Immature natural killer cell (primary cell): ENCODE measurements at regions not wholly inside any gene's neighbourhood (a gene's known extent, or its start where the extent isn't known, plus 50 kb on each side); places are given as distances from the start of the nearest gene placed in this dataset.

ENCODE experiments used
- DNase-seq, 3 donors: peaks; one replicate each; pipeline ENCODE4 v3.0.0; 2022; ENCODE audit warnings: mixed read lengths in 1 of 3
- H3K27ac Mint-ChIP-seq, 6 donors: one replicate each; pipeline ENCODE4 v1.8.0; 2020; ENCODE audit warnings: mixed read lengths in 6 of 6, mild to moderate bottlenecking in 5 of 6, inconsistent platforms in 4 of 6, moderate library complexity in 3 of 6
- H3K27me3 Mint-ChIP-seq, 3 donors: one replicate each; pipeline ENCODE4 v1.8.0; 2020 to 2021; ENCODE audit warnings: low read depth in 3 of 3, mild to moderate bottlenecking in 3 of 3, mixed read lengths in 3 of 3, moderate library complexity in 3 of 3, inconsistent platforms in 1 of 3
- H3K36me3 Mint-ChIP-seq, 3 donors: one replicate each; pipeline ENCODE4 v1.8.0; 2020; ENCODE audit warnings: mixed read lengths in 3 of 3, inconsistent platforms in 2 of 3, mild to moderate bottlenecking in 2 of 3
- H3K4me1 Mint-ChIP-seq, 2 donors: one replicate each; pipeline ENCODE4 v1.8.0; 2020; ENCODE audit warnings: inconsistent platforms in 2 of 2, mild to moderate bottlenecking in 2 of 2, mixed read lengths in 2 of 2, moderate library complexity in 1 of 2
- H3K4me3 Mint-ChIP-seq, 5 donors: one replicate each; pipeline ENCODE4 v1.8.0; 2020; ENCODE audit warnings: mild to moderate bottlenecking in 5 of 5, mixed read lengths in 5 of 5, inconsistent platforms in 3 of 5, moderate library complexity in 3 of 5
- H3K9me3 Mint-ChIP-seq, 6 donors: one replicate each; pipeline ENCODE4 v1.8.0; 2020; ENCODE audit warnings: mild to moderate bottlenecking in 6 of 6, mixed read lengths in 6 of 6, inconsistent platforms in 4 of 6, moderate library complexity in 3 of 6

DNA sequence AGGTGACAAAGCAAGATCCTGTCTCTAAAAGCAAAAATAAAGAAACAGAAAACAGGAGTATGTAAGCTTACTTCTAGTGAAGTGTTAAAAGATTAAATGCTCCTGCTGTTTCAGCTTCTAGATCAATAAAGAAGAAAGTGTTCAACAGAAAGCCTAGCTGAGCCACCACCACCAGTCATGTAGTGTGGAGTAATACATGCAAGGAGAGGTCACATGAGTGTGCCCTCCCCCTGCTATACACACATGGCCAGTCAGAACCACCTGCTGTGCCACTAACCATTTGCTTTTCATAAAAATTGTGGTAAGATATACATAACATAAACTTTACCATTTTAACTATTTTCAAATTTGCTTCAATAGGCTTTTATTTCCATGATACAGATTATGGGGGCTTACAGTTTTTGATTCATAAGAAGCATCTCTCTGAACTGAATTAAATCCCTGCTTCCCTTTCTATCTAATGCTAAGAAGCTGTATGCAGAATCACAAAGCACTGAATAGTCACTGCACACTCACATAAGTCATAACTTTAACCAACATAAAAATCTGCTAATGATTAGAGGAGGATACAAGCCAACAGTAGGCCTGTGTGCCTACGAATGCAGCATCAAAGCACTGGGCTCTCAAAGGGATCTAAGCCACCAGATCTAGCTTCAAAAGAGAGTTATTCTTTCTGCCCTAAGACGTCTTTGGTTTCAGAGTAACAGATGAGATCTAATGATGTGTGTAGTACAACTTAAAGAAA, 515.5 kb downstream of the C12orf50 start:
- Mint-ChIP-seq H3K36me3 (no peaks in the 10 kb centered on the region), H3K27ac (no peak overlapping the region), H3K27me3 (no peaks in the 10 kb centered on the region), H3K4me1 (no peaks in the 10 kb centered on the region), H3K9me3 (peaks cover 5 to 42% (median 11%) of the 10 kb centered on the region in 6 donors), H3K4me3 (no peak overlapping the region)
- DNase-seq: no peak

DNA sequence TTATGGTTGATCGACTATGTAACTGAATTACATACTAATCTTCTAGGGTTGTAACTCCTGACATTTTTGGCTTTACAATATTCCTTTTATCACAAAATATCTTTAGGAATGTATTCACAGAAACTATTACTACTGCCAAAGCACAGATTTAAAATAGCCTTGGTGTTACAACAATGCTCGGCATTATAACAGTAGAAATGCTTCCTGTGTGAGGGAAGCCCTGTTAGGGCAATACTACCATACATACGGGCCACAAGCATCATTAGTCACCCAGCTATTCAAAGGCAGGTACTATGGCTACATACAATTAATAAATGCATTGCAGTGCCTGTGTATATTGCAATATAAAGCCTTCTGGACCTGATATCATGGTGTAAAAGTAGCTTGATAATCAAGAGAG, 517.8 kb downstream of the C12orf50 start:
- peaks cover 5 to 52% (median 14%) of the 10 kb centered on the region in 6 donors for H3K9me3 Mint-ChIP-seq
- H3K27me3 Mint-ChIP-seq: no peaks in the 10 kb centered on the region
- H3K36me3 Mint-ChIP-seq: no peaks in the 10 kb centered on the region
- no peak overlapping the region for H3K27ac Mint-ChIP-seq
- DNase-seq: no peak
- no peaks in the 10 kb centered on the region for H3K4me1 Mint-ChIP-seq
- H3K4me3 Mint-ChIP-seq: no peak overlapping the region

DNA sequence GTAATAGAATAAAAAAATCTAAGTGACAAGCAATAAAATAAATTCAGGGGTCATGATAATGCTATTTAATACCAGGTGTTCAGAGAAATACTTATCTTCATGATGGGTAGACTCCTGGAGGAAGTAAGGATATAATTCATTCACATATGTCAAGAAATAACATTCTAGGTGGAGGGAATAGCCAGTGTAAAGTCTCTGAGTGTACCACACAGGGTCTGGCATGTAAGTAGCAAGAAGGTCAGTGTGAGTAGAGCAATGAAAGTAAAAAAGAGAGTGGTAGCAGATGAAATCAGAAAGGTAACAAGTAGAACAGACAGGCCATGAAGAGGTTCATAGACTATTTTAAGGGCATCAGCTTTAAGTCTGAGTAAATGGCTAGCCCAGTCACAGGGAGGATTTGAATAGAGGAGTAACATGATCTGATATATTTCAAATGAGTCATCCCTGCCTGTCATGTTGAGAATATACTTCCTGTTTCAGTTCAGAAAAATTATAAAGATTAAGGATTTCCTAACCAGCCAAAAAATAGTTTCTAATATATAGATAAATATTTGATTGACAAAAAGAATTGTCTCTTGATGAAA, 519.9 kb downstream of the C12orf50 start:
- Mint-ChIP-seq H3K36me3 (no peaks in the 10 kb centered on the region), H3K4me1 (no peaks in the 10 kb centered on the region), H3K27me3 (no peaks in the 10 kb centered on the region), H3K9me3 (peaks cover 9 to 47% (median 17%) of the 10 kb centered on the region in 6 donors), H3K4me3 (no peak overlapping the region), H3K27ac (no peak overlapping the region)
- DNase-seq: no peak

DNA sequence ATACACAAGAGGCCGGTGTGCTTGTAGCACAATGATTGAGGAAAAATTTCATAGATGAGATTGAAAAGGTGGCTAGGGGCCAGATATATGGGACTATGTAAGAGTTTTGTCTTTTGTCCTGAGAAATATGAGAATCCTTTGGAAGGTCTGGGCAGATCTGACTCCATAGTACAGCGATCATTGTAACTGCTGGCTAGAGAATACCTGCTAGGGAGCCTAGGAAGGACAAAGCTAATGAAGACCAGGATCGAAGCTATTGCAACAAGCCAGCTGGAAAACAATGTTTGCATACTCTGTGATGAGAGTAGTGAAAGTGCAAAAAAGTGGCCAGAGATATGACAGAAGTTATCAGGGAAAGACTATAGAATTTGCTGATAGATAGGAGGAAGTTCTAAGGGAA, 537.6 kb downstream of the C12orf50 start:
- H3K4me3 Mint-ChIP-seq: no peak overlapping the region
- no peaks in the 10 kb centered on the region for H3K36me3 Mint-ChIP-seq
- H3K27ac Mint-ChIP-seq: no peak overlapping the region
- no peaks in the 10 kb centered on the region for H3K27me3 Mint-ChIP-seq
- no peaks in the 10 kb centered on the region for H3K4me1 Mint-ChIP-seq
- DNase-seq: no peak
- peaks cover 0 to 17% (median 10%) of the 10 kb centered on the region in 6 donors for H3K9me3 Mint-ChIP-seq

DNA sequence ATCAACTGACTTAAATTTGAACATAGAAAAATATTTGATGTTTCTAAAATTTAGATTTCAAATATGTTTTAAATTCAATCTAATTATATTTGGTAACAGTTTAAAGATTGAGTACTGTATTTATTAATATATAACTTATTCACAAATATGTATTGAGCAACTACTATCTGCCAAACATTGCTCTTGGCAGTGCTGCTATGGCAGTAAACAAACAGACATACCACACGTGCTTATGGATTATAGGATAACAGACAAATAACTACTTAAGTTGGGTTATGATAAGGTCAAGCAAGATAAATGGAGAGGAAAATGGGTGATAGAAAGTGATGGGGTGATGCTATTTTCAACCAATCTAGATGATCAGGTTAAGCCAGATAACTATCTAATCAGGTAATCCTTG, 538.1 kb downstream of the C12orf50 start:
- no peaks in the 10 kb centered on the region for H3K36me3 Mint-ChIP-seq
- no peaks in the 10 kb centered on the region for H3K4me1 Mint-ChIP-seq
- H3K4me3 Mint-ChIP-seq: no peak overlapping the region
- peaks cover 0 to 17% (median 10%) of the 10 kb centered on the region in 6 donors for H3K9me3 Mint-ChIP-seq
- no peak overlapping the region for H3K27ac Mint-ChIP-seq
- no peak for DNase-seq
- H3K27me3 Mint-ChIP-seq: no peaks in the 10 kb centered on the region

DNA sequence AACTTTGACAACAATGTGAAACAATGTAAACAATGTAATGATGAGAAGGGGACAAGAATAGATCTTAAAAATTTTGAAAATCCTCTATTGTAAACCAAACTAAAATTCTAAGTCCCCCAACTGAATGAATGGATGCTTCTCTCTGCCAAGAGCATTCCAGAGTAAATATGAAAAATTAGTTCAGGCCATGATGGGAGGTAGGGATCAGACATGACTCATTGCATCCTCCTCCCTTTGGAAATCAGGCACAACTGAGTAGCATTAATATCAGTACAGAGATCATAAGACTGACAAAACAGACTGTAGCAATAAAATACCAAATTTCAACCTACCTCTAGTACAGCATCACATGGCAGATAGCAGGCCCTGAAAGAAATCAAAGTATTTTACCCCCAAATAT, 559.9 kb downstream of the C12orf50 start:
- Mint-ChIP-seq H3K27ac (no peak overlapping the region), H3K9me3 (peaks cover 2 to 41% (median 12%) of the 10 kb centered on the region in 6 donors), H3K4me3 (no peak overlapping the region), H3K27me3 (peaks cover 0 to 1% (median 0%) of the 10 kb centered on the region in 3 donors), H3K4me1 (no peaks in the 10 kb centered on the region), H3K36me3 (peaks cover 0 to 4% (median 0%) of the 10 kb centered on the region in 3 donors)
- no peak for DNase-seq

DNA sequence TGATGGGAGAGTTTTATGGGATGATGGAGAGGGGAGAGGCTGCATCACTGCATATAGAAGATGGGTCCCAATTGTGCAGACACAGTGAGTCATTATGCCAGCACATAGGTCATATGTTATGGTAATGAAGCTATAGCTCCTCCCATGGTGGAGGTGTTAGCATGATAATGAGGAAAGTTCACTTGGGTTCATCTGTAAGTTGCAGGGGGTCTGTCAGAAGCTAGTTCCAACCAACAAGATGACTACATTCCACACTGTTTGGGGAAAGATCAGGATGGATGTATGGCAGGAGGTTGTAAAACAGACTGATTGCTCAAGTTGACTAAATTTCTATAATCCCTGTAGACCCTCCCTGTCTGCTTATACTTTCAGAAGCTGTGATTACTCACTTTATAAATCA, 561.3 kb downstream of the C12orf50 start:
- no peak for DNase-seq
- H3K4me1 Mint-ChIP-seq: no peaks in the 10 kb centered on the region
- peaks cover 0 to 4% (median 0%) of the 10 kb centered on the region in 3 donors for H3K36me3 Mint-ChIP-seq
- H3K27me3 Mint-ChIP-seq: no peaks in the 10 kb centered on the region
- no peak overlapping the region for H3K27ac Mint-ChIP-seq
- no peak overlapping the region for H3K4me3 Mint-ChIP-seq
- H3K9me3 Mint-ChIP-seq: peaks cover 2 to 38% (median 6%) of the 10 kb centered on the region in 6 donors

DNA sequence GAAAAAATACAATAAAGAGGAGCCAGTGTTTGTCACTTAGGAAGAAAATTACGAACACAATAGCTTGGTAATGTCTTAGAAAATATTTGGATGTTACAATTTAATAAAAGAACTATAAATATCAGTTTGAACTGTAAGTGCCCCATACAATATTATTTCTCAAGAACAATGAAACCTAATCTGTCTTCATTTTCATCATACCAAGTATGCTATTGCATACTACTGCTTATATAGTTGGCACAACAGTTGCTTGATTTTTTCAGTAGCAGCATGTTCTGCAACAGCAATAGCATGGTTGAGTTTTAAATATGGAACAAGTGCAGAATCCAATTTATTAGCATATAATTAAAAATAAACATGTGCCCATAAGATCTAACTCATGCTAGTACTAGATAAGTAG, 564.6 kb downstream of the C12orf50 start:
- no peaks in the 10 kb centered on the region for H3K27me3 Mint-ChIP-seq
- H3K4me1 Mint-ChIP-seq: no peaks in the 10 kb centered on the region
- no peak overlapping the region for H3K4me3 Mint-ChIP-seq
- no peak for DNase-seq
- H3K27ac Mint-ChIP-seq: no peak overlapping the region
- peaks cover 5 to 37% (median 12%) of the 10 kb centered on the region in 6 donors for H3K9me3 Mint-ChIP-seq
- H3K36me3 Mint-ChIP-seq: peaks cover 0 to 4% (median 0%) of the 10 kb centered on the region in 3 donors

DNA sequence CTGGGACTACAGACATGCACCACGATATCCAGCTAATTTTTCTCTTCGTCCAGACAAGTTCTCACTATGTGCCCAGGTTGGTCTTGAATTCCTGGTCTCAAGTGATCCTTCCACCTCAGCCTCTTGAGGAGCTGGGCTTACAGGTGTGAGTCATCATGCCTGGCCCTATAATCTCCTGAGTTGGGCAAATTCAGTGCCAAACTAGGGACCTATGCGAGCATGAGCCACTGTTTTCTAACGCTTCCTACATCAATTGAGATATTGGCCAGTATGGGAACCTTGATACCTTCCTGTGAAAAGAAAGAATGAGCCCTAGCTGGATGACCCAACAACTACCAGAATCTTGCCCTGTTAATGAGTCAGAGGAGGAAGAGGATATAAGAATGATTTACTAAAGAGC, 585.2 kb downstream of the C12orf50 start:
- H3K4me3 Mint-ChIP-seq: no peak overlapping the region
- H3K36me3 Mint-ChIP-seq: peaks cover 0 to 3% (median 0%) of the 10 kb centered on the region in 3 donors
- peaks cover 0 to 2% (median 0%) of the 10 kb centered on the region in 3 donors for H3K27me3 Mint-ChIP-seq
- no peaks in the 10 kb centered on the region for H3K4me1 Mint-ChIP-seq
- DNase-seq: no peak
- H3K27ac Mint-ChIP-seq: no peak overlapping the region
- peaks cover 1 to 33% (median 10%) of the 10 kb centered on the region in 6 donors for H3K9me3 Mint-ChIP-seq

DNA sequence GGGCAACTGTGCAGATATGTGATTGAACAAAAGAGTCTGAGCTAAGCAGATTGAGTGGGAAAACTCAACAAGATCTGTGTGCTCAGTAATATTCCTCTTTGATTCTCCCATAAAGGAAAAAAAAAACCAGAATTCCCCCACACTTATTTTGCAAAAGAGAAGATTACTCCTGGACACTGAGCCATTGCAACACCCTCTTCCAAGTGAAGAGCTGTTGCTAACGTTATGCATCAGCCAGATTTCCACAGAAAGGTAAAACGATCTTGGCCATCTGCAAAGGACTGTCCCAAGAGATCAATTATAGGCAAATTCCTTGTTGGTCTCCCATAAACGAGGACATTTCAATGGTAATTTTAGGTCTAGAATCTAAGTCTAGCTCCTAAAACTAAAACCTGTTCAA, 587.7 kb downstream of the C12orf50 start:
- Mint-ChIP-seq H3K27ac (no peak overlapping the region), H3K4me3 (no peak overlapping the region), H3K27me3 (peaks cover 0 to 2% (median 0%) of the 10 kb centered on the region in 3 donors), H3K4me1 (no peaks in the 10 kb centered on the region), H3K9me3 (peaks cover 5 to 30% (median 10%) of the 10 kb centered on the region in 6 donors), H3K36me3 (peaks cover 0 to 3% (median 0%) of the 10 kb centered on the region in 3 donors)
- no peak for DNase-seq

DNA sequence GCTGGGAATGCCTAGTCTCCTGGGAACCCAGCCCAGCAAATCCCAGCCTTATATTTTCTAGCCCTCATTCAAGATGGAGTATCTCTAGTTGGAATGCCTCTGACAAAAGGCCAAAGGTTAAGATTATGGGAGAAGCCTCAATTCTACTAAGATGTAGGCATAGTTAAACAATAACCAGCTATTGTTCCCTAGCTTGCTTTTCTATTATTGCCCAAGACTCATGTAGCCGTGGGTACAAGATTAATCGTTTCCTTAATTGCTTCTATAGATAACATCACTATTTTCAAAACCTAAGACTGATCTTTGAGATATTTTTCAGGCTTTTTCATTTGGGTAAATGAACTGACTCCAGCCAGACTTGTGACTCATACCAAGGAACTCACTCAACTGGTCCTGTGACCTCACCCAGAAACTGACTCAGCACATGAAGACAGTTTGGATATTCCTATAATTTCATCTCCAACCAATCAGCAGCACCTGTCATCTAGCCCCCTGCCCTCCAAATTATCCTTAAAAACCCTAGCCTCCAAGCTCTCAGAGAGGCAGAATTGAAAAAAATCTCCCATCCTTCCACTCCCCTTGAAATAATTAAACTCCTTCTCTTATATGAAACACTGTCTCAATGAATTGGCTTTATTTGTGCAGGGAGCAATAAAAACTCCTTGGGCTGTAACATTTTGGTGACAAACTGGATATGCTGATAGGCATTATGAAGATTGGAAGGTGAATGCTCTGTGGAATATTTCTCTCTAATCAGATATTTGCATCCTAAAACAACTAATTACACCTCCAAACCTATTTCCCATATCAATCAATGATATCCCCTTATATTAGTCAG, 589.0 kb downstream of the C12orf50 start:
- no peak overlapping the region for H3K27ac Mint-ChIP-seq

DNA sequence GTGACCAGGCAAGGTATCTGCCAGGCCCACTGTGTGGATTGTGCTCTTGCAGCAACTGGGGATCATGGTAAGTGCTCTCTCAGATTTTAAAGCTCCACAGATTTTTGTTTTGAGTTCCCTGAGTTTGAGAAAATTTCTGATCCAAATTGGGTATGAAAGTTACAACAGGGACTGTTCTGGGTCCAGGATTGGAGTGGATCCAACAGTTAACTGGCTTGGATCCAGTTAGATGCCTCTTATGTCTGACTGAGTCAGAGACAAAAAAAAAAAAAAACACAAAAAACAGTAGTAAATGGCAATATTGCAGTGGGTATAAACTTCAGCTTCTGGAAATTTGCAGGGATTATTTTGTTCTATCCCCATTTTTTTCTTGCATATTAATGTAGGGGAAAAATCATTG, 598.8 kb downstream of the C12orf50 start:
- peaks cover 0 to 3% (median 0%) of the 10 kb centered on the region in 3 donors for H3K36me3 Mint-ChIP-seq
- peaks cover 0 to 2% (median 0%) of the 10 kb centered on the region in 3 donors for H3K27me3 Mint-ChIP-seq
- peaks cover 15 to 52% (median 32%) of the 10 kb centered on the region in 6 donors for H3K9me3 Mint-ChIP-seq
- no peak for DNase-seq
- H3K4me3 Mint-ChIP-seq: no peak overlapping the region
- no peaks in the 10 kb centered on the region for H3K4me1 Mint-ChIP-seq
- H3K27ac Mint-ChIP-seq: no peak overlapping the region

More for the DNA sequence above, 589.0 kb downstream of the C12orf50 start:
- Mint-ChIP-seq H3K4me1 (no peaks in the 10 kb centered on the region), H3K36me3 (no peaks in the 10 kb centered on the region), H3K27me3 (peaks cover 0 to 2% (median 0%) of the 10 kb centered on the region in 3 donors), H3K9me3 (peaks cover 7 to 43% (median 13%) of the 10 kb centered on the region in 6 donors), H3K4me3 (no peak overlapping the region)
- no peak for DNase-seq

DNA sequence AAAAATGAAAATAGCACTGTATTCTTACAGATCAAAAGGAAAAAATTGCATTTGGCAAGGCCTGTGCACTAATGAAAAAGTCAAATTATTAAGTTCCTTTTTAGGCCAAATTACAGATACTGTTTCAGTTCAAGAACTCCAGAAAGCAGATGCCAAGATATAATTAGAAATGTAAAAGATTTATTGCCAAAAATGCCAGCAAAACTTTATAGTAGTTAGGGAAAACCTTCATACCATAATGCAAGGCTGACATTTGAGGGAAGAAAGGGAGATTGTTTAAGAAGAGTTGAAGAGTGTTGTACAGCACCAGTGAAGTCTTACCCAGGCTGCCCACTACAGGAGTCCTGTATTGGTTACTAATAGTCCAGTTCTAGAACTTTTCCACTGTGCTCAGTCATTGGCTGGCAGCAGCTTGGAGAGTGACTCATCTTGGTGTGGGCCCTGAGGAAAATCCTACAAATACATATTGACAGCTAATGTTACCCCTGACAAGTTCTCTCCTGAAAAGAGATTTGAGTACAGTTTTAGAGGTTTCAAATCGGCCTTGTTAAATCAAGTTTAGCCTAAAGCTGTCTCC, 600.4 kb downstream of the C12orf50 start:
- H3K4me3 Mint-ChIP-seq: no peak overlapping the region
- H3K36me3 Mint-ChIP-seq: peaks cover 0 to 3% (median 0%) of the 10 kb centered on the region in 3 donors
- no peaks in the 10 kb centered on the region for H3K4me1 Mint-ChIP-seq
- peaks cover 0 to 2% (median 0%) of the 10 kb centered on the region in 3 donors for H3K27me3 Mint-ChIP-seq
- DNase-seq: no peak
- H3K27ac Mint-ChIP-seq: no peak overlapping the region
- peaks cover 15 to 59% (median 32%) of the 10 kb centered on the region in 6 donors for H3K9me3 Mint-ChIP-seq
